ENCODE measurements at regions not wholly inside any gene's neighbourhood (a gene's known extent, or its start where the extent isn't known, plus 50 kb on each side); places are given as distances from the start of the nearest gene placed in this dataset.

GRCh38 chr13:36493046-36493445 is 60.8 kb downstream of the CCNA1 start:
- DNase-seq (ENCODE audit: low spot score) (no peak), FAIRE-seq (no peak)

GRCh38 chr13:36495431-36495830 is 63.1 kb downstream of the CCNA1 start:
- DNase-seq (ENCODE audit: low spot score) (no peak), FAIRE-seq (no peak)

DNA sequence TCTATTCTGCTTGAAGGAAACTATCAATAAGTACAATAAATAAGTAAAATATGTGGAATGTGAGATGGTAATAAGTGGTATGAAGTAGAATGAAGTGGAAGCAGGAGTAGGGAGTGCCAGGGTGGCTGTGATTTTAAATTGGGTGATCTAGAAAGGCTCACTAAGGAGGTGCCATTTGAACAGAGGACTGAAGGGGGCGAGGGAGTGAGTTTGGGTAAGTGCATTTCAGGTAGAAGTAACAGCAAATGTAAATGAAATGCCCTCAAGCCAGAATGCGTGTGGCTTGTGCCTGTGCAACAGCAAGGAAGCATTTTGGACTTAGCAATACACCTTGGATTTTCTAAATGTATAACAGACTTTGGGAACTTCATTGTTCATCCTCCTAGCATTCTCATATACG is 77.1 kb downstream of the CCNA1 start:
- no peak for DNase-seq (ENCODE audit: low spot score)

DNA sequence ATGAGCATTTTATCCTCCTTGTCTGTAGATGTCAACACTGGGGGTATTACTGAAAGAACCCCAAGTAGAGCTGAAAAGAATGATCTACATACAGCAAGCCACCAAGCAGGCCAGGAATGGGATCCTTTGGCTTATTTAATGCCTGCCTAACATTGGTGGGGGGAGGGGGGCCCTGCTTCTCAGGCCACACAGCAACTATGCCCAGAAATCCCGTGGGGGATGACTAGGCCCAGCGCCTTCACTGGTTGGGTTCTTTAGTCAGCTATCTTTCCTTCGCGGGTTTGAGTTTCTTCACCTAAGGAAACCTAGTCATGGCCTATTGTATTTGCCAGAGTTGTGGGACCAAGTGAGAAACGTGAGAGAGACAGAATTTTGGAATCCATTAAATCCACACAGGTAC is 80.5 kb downstream of the CCNA1 start:
- no peak for DNase-seq (ENCODE audit: low spot score)
- no peak for FAIRE-seq

More for the DNA sequence above, 77.1 kb downstream of the CCNA1 start:
- FAIRE-seq, result no peak

DNA sequence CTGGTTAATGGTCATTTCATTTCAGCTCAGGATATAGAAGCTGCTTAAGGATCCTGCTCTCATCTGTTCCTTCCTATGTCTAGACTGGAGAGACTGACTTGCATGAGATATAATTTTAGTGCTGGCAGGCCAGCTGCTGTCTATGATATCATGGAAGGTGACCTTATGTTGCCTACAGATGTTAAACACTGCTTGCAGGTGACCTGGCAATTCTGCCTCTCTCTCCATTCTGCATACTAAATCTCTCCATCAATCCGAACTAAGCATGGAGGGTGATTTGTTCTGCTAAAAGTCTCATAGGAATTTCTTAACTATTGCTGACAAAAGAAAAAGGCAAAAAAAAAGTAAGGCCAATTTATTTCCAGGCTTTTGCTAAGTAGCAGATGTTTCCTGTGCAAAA is 81.0 kb downstream of the CCNA1 start:
- FAIRE-seq, result no peak

GRCh38 chr13:36515466-36515865 is 83.2 kb downstream of the CCNA1 start:
- FAIRE-seq (no peak), DNase-seq (ENCODE audit: low spot score) (no peak)

More for the DNA sequence above, 81.0 kb downstream of the CCNA1 start:
- DNase-seq (ENCODE audit: low spot score), result no peak

- no peak for DNase-seq (ENCODE audit: low spot score)
- FAIRE-seq, result no peak
Observed at GRCh38 chr13:36516225-36516624, 83.9 kb downstream of the CCNA1 start.

- no peak for DNase-seq (ENCODE audit: low spot score)
- no peak for FAIRE-seq
Observed at GRCh38 chr13:36518707-36519106, 86.4 kb downstream of the CCNA1 start.

DNA sequence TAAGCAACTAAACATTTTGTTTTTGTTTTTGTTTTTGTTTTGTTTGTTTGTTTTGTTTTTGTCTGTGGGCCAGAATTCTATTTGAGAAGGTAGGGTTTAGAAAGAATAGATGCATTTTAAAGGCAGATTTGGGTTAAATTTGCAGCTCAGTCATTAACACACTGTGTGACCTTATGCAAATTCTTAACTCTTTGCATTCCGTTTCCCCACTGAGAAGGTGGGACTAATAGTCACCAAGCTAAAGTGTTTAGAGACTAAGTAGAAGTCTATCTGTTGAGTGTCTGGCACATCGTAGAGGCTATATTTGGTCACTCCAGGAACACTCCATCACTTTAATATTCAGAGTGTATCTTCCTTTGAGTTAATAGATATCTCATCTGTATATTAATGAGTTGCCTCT is 87.1 kb downstream of the CCNA1 start:
- FAIRE-seq, result no peak
- DNase-seq (ENCODE audit: low spot score), result no peak

DNA sequence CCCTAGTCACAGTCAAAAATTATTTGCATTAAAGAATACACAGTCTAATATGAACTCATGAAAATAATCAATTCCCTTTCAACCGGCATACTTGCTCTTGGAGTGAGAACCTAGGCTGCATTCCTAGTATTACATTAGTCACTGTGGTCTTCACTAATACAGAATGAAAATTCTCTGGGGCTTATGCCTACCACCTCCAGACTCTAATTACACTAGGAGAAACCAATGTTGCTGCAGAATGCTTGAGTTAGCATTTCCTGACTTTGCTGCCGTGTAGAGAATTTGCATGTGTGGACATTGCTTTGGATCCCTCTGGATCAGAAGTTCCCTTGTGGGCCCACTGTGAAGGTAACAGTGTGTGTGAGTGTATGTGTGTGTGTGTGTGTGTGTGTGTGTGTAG is 87.8 kb downstream of the CCNA1 start:
- FAIRE-seq, result no peak
- DNase-seq (ENCODE audit: low spot score), result no peak

DNA sequence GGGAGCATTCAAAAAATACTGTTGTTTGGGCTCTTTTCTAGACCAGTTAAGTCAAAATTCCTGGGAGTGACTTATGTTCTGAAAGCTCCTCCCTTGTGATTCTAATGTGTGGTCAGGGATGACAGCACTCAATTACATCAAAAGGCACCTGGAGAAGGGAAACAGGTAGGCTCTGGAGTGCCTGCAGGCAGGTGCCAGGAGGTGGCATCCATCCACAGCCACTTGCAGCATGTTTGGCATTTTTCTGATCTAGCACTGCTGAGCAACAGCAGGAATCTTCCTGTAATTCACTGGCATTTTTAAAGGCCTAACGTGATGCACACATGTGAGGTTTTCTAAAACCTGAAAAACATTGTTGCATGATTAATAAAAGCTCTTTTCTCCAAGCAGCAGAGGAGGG is 94.6 kb downstream of the CCNA1 start:
- no peak for FAIRE-seq
- DNase-seq (ENCODE audit: low spot score), result no peak

DNA sequence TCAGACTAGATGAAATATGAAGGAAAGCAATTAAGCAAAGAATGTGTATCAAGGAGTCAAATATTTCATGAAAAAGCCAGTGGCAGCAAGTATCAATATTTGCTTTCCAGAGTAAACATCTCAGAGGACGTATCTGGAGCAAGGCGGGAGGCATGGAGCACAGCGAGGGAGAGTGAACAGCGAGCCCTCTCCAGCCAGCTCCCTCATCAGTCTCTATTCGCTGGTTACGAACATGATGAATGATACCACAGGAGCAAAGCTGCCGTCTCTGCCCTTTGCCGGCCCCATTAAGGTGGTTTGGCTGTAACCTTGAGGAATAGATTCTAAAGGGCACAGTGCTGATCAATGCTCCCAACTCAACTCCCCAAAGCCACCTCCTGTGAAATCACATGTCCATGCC is 95.8 kb downstream of the CCNA1 start:
- no peak for DNase-seq (ENCODE audit: low spot score)
- FAIRE-seq, result no peak

DNA sequence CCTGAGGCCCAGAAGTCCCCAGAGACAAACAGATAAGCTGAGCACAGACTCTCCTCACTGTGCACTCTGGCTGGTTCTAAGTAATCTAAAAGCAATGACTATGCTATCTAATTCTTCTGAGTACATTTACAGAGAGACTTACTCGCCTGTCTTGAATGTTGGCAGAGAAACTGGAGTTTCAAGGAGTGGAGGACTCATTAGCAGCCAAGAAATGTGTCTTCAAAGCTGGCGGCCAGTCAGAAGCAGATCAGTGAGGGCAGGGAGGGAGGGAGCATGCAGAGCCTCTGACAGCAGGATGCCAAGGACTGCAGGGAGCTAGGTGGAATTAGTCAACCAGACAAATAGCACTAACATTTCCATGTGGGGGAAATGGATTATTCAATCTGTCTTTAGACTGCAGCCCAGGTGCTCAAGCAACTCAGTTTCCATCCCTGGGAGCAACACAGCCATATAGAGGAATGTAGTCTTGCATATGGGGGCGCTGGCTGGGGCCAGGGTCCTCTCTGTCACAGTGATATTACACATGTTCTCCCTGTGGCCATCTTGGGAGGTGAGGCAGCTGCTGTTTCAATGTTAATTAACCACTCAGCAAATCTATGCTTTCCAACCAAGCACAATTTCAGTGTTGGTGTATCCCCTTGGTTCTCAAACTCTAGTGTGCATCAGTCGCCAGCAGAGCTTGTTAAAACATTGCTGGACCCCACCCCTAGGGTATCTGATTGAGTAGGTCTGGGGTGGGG is 97.9 kb downstream of the CCNA1 start:
- FAIRE-seq (no peak), DNase-seq (ENCODE audit: low spot score) (peak; percentile 13)

DNA sequence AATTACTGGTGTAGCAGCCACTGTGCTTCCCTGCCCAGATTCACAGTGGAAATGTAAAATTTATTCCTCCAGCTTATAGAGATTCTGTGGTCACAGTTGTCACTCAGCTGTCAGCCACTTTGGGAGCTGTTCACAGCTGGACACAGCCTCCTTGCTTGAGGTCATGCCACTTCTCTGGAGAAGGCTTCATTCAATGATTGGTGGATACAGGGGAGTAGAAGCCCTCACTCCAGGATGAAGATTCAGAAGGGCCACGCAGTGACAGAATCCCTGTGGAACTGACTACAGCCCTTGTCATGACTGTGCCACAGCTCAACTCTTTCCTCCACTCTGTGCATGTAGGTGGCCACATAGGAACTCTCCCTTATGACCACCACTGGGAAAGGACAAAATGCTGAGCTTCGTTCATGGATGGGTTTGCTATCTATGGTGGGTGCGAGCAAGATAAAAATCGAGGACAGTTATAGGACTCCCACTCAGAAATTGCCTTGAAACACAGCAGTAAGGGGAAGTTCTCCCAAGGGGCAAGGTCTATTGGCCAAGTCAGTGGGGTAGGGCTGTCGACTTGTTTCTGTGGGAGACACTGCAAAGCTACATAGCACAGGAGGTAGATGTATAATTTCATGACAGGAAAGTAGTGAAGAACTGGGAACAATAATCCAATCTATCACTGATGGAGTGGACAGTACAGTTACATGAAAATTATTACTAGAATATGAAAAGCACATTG is 98.7 kb downstream of the CCNA1 start:
- no peak for FAIRE-seq
- no peak for DNase-seq (ENCODE audit: low spot score)

DNA sequence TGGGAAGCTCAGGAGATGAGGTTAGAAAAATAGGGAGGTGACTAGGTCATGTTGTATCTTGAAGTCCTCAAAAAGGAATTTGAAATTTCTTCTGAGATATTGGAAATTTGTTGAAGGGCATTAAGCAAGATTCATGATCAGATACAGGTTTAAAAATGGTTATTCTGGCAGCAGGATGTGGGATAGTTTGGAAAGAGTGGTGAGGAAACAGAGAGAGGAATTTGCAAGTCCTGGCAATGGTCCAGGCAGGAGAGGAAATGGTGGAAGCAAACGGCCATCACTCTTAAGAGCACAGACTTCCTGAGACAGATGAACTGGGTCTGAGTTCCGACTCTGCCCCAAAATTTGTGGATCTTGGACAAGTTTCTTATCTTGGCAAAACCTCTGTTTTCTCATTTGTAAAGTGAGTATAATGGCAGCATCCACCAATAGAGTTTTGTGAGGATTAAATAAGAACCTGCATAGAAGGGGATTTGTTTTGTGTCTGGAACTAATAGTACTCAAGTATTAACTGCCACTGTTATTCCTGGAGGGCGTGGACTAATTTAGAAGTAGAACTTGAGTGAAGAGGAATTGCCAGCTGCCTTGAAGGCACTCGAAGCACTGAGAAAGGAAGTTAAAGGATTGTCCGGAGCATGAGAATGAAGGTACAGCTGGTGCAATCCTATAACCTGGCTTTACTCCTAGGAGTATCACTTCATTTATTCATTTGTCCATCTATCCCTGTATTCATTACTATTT is 99.6 kb downstream of the CCNA1 start:
- peak; percentile 16 for DNase-seq (ENCODE audit: low spot score)
- no peak for FAIRE-seq

- FAIRE-seq (no peak), DNase-seq (ENCODE audit: low spot score) (peak; percentile 18)
Observed at GRCh38 chr13:36533806-36534205, 101.5 kb downstream of the CCNA1 start.

GRCh38 chr13:36536546-36536945 is 104.3 kb downstream of the CCNA1 start:
- no peak for DNase-seq (ENCODE audit: low spot score)
- FAIRE-seq, result no peak

GRCh38 chr13:36543671-36544070 is 111.4 kb downstream of the CCNA1 start:
- DNase-seq (ENCODE audit: low spot score), result no peak
- FAIRE-seq, result no peak

DNA sequence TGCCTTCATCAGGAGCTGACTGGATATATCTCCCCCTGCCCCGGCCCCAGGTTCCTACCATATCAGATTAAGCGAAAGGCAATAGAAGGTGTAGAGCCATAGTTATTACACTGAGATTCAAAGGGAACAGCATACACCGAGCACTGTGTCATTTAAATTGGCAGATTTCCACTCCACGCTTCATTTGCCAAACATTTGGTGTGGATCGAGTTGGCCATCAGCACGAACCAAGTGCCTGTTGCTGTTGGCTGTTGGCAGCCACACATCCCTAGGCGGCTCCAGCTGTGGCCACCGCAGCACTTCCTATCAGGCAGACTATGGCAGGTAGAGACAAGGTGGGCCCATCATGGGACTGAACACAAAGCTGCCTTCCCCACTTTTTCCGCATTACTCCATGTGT is 115.8 kb downstream of the CCNA1 start:
- DNase-seq (ENCODE audit: low spot score) (no peak), FAIRE-seq (no peak)

DNA sequence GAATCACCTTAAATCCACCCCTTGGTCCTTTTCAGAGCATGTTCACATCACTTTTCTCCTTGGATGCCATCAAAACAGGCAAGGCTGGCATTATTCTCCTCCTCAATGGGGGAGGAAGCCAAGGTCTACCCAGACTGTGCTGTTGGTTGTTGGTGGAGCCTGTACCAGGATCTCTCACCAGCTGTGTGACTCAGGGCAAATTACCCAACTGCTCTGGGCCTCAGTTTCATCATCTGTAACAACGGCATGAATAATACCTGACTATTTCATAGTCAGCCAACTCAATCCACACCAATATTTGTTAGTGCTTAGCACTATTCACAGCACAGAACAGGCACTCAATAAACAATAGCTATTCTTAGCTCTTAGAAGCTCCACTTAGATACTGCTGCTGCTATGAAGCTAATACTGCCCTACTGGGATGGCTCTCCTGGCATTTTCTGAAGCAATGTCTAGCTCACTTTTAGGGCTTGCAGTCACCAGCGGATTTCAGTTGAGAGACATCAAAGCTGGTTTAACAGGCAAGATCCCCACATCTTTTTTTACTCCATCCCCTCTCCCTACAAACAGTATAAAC is 116.9 kb downstream of the CCNA1 start:
- FAIRE-seq (no peak), DNase-seq (ENCODE audit: low spot score) (no peak)

- no peak for DNase-seq (ENCODE audit: low spot score)
Observed at GRCh38 chr13:36549755-36550154, 117.5 kb downstream of the CCNA1 start.

GRCh38 chr13:36550177-36550576 is 117.9 kb downstream of the CCNA1 start:
- no peak for FAIRE-seq
- no peak for DNase-seq (ENCODE audit: low spot score)

More at GRCh38 chr13:36549755-36550154, 117.5 kb downstream of the CCNA1 start:
- FAIRE-seq, result no peak
